ENCODE measurements at regions not wholly inside any gene's neighbourhood (a gene's known extent, or its start where the extent isn't known, plus 50 kb on each side); places are given as distances from the start of the nearest gene placed in this dataset.

DNA sequence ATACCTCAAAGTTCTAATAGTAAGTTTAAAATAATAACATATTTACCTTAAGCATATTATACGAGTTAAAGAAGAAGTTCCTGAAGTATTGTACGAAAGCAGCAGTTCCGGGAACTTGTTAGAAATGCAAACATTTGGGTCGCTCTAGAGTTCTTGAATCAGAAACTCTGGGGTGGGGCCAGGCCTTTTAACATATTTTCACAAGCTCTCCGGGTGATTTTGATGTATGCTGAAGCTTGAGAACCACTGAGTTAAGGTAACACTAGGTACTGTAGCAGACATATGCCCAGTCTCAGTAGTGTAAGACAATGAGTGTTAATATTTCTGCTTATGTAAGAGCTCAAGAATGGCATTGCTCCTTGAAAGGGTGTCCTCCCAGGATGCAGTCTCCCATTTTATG is 461.1 kb downstream of the C3orf38 start:
- TF ChIP-seq SP1 (IDR thresholded peaks at IDR 0.05) (no peak), BHLHE40 (IDR thresholded peaks at IDR 0.05; ENCODE audit: borderline replicate concordance) (no peak), LEF1 (IDR thresholded peaks at IDR 0.05; ENCODE audit: borderline replicate concordance) (no peak), FOXK2 (IDR thresholded peaks at IDR 0.05) (no peak), TARDBP (IDR thresholded peaks at IDR 0.05) (no peak), CTBP1 (IDR thresholded peaks at IDR 0.05; ENCODE audit: borderline replicate concordance) (no peak)
- TF ChIP-seq, protein P1, sequence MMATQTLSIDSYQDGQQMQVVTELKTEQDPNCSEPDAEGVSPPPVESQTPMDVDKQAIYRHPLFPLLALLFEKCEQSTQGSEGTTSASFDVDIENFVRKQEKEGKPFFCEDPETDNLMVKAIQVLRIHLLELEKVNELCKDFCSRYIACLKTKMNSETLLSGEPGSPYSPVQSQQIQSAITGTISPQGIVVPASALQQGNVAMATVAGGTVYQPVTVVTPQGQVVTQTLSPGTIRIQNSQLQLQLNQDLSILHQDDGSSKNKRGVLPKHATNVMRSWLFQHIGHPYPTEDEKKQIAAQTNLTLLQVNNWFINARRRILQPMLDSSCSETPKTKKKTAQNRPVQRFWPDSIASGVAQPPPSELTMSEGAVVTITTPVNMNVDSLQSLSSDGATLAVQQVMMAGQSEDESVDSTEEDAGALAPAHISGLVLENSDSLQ (IDR thresholded peaks at IDR 0.05), result no peak

Data from HEK293T (cell line).